ENCODE measurements at regions not wholly inside any gene's neighbourhood (a gene's known extent, or its start where the extent isn't known, plus 50 kb on each side); places are given as distances from the start of the nearest gene placed in this dataset.
"Not testable (repeated sequence)": the region's sequence is repeated elsewhere in the genome, so short reads cannot be mapped to it uniquely, and the experiment has no call there.

DNA sequence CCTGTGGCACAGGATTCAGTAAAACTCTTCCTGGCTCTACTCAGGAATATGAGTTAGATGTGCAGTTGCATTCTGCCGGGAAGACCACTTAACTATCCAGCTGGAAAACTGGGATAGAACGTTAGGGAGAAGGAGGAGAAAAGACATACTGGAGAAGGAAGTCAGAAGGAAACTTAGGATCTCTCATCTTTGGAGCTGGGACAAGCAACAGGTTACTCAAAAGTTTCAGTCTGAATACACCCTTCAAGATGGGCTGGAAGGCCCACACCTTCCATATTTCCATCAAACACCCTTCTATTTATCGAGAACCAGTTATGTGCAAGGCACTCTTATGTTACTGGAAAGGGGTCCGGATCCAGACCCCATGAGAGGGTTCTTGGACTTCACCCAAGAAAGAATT, 440.4 kb upstream of the NRP1 start:
- no peak for DNase-seq

GRCh38 chr10:33773886-33774480, 439.5 kb upstream of the NRP1 start:
- DNase-seq: no peak

- DNase-seq: no peak
These were observed 438.7 kb upstream of the NRP1 start for GRCh38 chr10:33773253-33773573.

GRCh38 chr10:33772370-33773252, 438.1 kb upstream of the NRP1 start:
- DNase-seq: no peak

GRCh38 chr10:33771856-33772255, 437.4 kb upstream of the NRP1 start:
- not testable (repeated sequence) for DNase-seq

DNA sequence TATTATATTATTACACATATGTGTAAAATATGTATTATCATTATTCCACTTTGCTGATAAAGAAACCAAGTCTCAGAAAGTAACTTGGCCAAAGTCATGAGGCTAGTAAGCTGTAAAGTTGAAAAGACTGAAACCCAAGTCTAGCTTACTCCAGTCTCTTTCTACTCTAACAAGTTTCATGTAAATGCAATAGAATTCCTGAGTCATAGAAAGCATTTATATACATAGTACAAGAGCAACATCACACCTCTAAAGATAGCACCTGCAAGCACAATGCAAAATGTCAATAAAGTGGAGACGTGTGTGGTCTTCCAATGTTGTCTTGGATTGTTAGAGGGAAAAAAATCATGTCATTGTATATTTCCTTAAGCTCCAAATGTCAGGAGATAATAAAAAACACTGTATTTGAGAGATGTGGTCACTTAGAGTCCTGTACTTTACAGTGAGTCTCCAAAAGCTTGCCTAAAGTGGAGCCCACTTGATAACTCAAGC, 430.3 kb upstream of the NRP1 start:
- DNase-seq: no peak

GRCh38 chr10:33760056-33760943, 425.8 kb upstream of the NRP1 start:
- DNase-seq: no peak

GRCh38 chr10:33759191-33759590, 424.7 kb upstream of the NRP1 start:
- no peak for DNase-seq

DNA sequence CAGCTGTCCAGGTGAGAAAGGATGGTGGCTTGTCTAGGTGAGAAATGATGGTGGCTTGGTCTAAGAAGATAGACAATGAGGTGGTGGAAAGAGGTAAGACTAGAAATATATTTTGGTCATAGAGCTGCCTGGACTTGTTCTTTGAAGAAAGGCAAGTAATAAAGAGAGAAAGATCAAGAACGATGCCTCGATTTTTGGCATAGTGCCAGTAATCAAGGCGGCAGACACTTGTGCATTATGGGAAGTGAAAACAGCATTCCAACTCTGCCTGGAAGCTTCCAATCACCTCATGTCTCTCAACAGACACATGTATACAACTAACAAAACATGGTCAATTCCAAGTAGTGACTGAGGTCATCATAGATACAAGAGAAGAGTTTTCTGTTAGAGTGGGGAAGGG, 423.8 kb upstream of the NRP1 start:
- no peak for DNase-seq

DNA sequence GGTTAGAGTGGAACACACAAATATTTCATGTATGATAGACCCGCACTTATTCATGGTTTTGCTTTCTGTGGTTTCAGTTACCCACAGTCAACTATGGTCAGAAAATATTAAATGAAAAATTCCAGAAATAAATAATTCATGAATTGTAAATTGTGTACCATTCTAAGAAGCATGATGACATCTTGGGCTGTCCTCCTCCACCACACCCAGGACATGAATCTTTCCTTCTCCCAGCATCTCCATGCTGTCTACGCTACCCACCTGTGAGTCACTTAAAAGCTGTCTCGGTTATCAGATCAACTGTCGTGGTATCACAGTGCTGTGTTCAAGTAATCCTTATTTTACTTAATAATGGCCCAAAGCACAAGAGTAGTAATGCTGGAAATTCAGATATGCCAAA, 419.6 kb upstream of the NRP1 start:
- no peak for DNase-seq

DNA sequence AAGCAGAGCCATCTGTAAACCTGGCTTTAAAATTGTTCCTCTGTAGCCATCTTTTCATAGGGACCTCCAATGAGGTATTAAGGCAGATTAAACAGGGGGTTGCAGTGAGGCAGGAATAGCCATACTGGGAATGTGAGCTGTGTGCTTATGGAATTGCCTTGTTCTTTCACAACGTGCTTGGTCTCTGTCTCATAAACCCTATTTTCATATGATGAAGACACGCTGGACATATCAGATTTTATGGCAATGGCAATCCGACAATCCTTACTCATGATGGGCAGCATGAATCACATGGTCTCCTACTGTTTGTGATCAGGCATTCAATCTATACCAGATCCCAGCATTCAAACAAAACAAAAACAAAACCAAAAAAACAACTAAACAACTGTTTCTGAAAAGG, 418.9 kb upstream of the NRP1 start:
- no peak for DNase-seq

- no peak for DNase-seq
These were observed 415.3 kb upstream of the NRP1 start for GRCh38 chr10:33749790-33750189.

- no peak for DNase-seq
These were observed 414.7 kb upstream of the NRP1 start for GRCh38 chr10:33749067-33749735.

DNA sequence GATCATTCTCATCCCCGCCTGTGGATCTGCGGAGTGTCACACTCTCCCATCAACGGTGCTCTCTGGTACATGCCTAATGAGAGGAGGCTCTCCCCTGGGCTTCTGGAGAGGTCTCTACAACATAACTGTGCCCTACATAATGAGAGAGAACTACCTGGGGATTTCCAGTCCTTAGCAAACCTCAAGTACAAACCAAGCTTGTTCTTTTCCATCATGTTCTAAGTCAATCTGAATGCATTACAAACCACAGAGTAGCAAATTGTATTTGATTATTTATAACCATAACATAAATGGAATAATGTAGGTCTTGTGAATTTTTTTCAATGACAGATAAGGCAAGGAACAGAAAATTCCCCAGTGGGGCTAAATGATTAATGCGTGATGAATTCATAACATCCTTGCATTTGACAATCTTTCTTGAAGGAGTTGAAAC, 412.4 kb upstream of the NRP1 start:
- no peak for DNase-seq

DNA sequence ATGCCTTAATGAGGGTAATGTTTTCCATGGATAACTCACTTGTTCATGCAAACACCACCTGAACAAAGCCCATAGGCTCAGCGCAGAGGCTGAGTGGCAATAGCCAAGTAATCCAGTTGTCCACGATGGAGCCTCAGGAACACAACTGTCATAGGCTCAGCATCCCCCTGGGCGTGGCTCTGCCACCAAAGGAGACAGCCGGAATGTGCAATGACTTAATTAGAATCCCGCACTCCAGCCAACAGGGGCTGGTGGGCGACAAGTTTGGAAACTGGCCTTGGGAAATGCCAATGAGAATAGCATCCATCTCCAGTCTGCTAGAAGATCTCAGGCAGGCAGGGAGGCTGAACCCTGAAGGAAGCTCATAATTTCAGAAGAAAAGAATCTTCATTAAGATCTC, 411.7 kb upstream of the NRP1 start:
- no peak for DNase-seq

DNA sequence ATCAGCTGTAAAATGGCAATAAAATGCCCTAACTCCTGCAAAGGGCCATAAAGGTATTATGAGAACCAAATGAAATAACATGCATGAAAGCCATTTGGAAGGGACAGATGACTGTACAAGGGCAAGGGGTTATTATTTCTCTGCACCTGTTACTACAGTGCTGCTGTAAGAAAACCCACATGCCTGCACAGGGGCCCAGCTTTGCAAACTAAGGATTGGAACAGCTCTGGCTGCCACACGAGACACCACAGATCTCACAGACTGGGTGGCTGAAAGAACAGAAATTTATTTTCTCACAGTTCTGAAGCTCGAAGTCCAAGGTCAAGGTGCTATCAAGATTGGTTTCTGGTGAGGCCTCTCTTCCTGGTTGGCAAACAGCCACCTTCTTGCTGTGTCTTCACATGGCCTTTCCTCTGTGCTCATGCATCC, 409.0 kb upstream of the NRP1 start:
- DNase-seq: no peak

- no peak for DNase-seq
These were observed 404.6 kb upstream of the NRP1 start for GRCh38 chr10:33739031-33739430.

- no peak for DNase-seq
These were observed 401.0 kb upstream of the NRP1 start for GRCh38 chr10:33735464-33735923.

GRCh38 chr10:33734393-33735155, 400.1 kb upstream of the NRP1 start:
- DNase-seq: no peak

GRCh38 chr10:33733058-33733457, 398.6 kb upstream of the NRP1 start:
- no peak for DNase-seq

DNA sequence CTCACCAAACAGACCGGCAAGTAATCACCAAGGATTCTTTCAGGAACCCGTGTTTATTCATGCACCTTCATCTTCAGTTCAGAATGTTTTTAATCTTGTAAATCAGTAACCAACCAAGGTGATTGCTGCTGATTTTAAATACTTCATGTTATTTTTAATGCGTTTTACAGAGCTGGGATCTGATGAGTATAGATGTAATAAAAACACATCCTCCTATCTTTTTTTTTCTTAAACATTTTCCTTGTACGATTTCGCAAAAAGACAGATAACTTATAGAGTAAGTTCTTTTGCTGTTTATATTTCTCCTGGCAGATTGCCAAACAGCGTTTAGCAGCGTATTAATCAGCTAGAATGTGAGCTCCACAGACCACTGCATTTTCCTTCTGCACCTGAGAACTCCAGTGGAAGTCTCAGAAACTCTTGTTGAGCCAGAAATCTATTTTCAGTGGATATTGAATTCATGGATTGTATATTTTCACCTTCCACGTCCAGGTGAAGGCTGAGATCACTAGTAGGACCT, 397.8 kb upstream of the NRP1 start:
- DNase-seq: no peak

- no peak for DNase-seq
These were observed 396.9 kb upstream of the NRP1 start for GRCh38 chr10:33731322-33731721.
